GM19468 (cell line): ENCODE measurements at regions not wholly inside any gene's neighbourhood (a gene's known extent, or its start where the extent isn't known, plus 50 kb on each side); places are given as distances from the start of the nearest gene placed in this dataset.
A peak's percentile ranks its signal among the peaks of the same experiment; 100 is the strongest.

Source experiments
- ATAC-seq: cut with Tn5 transposase; IDR thresholded peaks from one replicate; pipeline ENCODE4 v1.9.1; 2021; ENCODE audit warnings: mild to moderate bottlenecking, moderate library complexity, moderate number of reproducible peaks; ENCODE audit not compliant: unreplicated experiment; ENCODE audit errors: extremely low read depth

GRCh38 chr3:106245400-106245799, 376.6 kb upstream of the CBLB start:
- ATAC-seq, result no peak

- no peak for ATAC-seq
Measured at GRCh38 chr3:106247902-106248684, 379.3 kb upstream of the CBLB start.

GRCh38 chr3:106249159-106249558, 380.3 kb upstream of the CBLB start:
- no peak for ATAC-seq

GRCh38 chr3:106249981-106250380, 381.2 kb upstream of the CBLB start:
- no peak for ATAC-seq

GRCh38 chr3:106251160-106251892, 382.5 kb upstream of the CBLB start:
- ATAC-seq, result no peak

- ATAC-seq, result peak; percentile 92
Measured at GRCh38 chr3:106255870-106256248, 387.0 kb upstream of the CBLB start.

- ATAC-seq, result no peak
Measured at GRCh38 chr3:106256249-106256957, 387.6 kb upstream of the CBLB start.

- ATAC-seq, result no peak
Measured at GRCh38 chr3:106257172-106257571, 388.4 kb upstream of the CBLB start.

- ATAC-seq, result no peak
Measured at GRCh38 chr3:106261396-106261795, 392.6 kb upstream of the CBLB start.

GRCh38 chr3:106261915-106262683, 393.3 kb upstream of the CBLB start:
- ATAC-seq, result no peak

GRCh38 chr3:106263011-106263410, 394.2 kb upstream of the CBLB start:
- ATAC-seq, result no peak

- ATAC-seq, result no peak
Measured at GRCh38 chr3:106263546-106263945, 394.7 kb upstream of the CBLB start.

- ATAC-seq, result no peak
Measured at GRCh38 chr3:106265704-106266103, 396.9 kb upstream of the CBLB start.

- ATAC-seq, result no peak
Measured at GRCh38 chr3:106268696-106269095, 399.9 kb upstream of the CBLB start.

GRCh38 chr3:106272302-106272701, 403.5 kb upstream of the CBLB start:
- ATAC-seq, result no peak

- ATAC-seq, result no peak
Measured at GRCh38 chr3:106275592-106275991, 406.8 kb upstream of the CBLB start.

- no peak for ATAC-seq
Measured at GRCh38 chr3:106276151-106276550, 407.3 kb upstream of the CBLB start.

GRCh38 chr3:106276755-106277612, 408.2 kb upstream of the CBLB start:
- ATAC-seq, result no peak

- no peak for ATAC-seq
Measured at GRCh38 chr3:106277731-106278130, 408.9 kb upstream of the CBLB start.
